GM21423 (cell line): ENCODE measurements at regions not wholly inside any gene's neighbourhood (a gene's known extent, or its start where the extent isn't known, plus 50 kb on each side); places are given as distances from the start of the nearest gene placed in this dataset.

Experiments used
- ATAC-seq: cut with Tn5 transposase; IDR thresholded peaks from one replicate; pipeline ENCODE4 v1.9.1; 2021; ENCODE audit warnings: mild to moderate bottlenecking, moderate library complexity; ENCODE audit not compliant: unreplicated experiment

GRCh38 chr9:1461812-1462211 is 411.7 kb downstream of the DMRT2 start:
- ATAC-seq: no peak

DNA sequence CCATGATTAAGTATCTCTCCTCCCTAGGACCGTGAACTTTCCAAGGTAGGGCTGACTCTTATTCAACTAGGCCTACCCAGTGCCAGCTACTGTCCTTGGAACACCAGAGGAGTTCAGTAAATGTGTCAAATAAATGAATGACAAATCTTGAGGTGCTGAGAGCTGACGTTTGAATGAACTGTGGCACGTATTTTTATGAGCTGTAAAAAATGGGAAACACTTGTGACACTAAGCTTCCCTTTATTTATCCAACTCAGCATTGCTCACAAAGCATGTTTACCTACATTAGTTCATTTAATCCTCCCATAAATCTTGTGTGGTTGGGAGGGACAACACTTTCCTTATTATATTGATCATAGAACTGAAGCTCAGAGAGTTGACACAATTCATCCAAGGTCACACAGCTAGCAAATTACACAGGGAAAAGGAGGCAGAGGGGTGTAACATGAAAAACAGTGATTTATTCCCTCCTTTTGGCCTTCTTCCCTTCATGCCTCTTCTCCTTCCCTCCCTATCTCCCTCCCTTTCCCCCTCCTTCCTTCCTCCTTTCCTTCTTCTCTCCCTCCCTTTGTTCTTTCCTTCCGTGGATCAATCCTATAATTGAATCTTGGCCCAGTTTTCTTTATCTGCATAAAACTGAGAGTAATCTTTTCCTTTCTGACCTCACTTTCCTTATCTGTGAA is 412.6 kb downstream of the DMRT2 start:
- ATAC-seq: no peak

DNA sequence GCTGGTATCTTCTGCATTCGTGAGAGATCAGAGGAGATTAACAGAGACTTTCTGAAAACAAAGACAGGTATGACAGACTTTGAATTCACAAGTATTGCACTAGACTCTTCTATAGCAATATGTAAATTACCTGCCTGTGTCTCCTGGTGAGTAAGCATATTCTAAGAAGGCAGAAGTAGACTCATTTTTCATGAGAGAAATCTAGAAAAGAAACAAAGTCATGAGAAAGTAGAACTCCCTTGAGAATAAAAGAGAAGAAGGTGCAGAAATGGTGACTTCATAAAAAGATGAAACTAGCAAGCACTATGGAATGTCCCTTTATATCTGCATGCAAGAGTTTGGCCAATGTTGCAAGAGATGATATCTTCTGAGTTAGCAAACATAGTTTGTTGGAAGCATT is 419.8 kb downstream of the DMRT2 start:
- ATAC-seq: peak; percentile 91

- ATAC-seq: no peak
These were observed 423.9 kb downstream of the DMRT2 start for GRCh38 chr9:1473956-1474634.

DNA sequence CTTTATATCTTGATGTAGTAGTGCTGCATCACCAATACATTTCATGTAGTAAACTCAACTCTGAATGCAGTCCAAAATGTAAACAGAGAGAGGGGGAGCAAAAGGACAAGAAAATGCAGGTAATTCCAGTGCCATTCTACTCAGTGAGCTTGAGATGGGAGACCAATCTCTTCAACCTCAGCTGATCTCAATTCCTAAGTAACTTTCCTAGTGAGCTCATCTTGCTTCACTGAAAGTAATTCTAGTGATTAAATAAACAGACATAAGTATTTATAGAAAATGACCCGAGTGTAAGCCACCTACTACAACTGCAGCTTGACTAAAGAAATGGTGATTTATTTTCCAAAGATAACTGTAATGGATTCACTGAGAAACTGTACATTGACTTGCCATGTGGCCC is 424.5 kb downstream of the DMRT2 start:
- ATAC-seq: no peak

DNA sequence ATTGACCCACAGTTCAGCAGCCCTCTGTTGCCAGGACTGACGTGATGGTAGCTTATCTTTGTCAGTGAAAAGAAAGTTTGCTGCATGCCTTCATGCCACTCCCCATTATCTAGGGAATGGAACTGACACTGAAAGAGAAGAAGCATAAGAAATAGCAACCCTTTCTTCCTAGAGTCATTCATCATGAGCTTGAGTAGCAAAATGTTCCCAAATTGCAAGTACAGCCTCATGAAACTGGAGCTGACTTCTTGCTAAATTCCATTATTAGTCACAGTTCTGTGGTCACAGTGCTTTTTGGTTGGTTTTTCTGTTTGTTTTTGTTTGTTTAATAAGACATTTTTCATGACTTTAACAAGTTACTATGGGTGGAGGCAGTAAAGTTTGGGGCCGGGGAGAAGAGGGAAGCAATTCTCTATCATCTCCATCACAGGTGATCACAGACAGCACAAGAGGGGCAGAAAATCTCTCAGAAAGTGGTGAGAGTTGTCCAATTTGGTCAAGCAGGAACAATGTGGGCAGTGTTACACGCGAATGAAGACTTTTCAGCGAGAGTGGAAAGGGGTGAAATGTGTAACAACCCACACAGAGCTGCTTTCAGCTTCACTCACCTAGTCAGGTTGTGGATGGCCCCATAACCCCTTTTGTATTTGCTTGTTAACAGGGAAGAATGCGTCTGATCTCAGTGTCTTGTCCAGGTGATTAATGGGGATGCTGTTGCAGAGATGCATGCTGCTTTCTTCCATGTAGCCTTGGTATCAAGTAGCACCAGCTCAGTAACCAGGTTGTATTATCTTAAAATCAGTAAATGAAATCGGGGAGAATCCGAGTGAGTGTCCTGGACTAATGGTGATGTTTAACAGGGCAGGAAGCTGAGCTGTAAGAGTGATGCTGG is 440.4 kb downstream of the DMRT2 start:
- ATAC-seq: peak; percentile 57

- no peak for ATAC-seq
These were observed 442.0 kb downstream of the DMRT2 start for GRCh38 chr9:1492156-1492555.

DNA sequence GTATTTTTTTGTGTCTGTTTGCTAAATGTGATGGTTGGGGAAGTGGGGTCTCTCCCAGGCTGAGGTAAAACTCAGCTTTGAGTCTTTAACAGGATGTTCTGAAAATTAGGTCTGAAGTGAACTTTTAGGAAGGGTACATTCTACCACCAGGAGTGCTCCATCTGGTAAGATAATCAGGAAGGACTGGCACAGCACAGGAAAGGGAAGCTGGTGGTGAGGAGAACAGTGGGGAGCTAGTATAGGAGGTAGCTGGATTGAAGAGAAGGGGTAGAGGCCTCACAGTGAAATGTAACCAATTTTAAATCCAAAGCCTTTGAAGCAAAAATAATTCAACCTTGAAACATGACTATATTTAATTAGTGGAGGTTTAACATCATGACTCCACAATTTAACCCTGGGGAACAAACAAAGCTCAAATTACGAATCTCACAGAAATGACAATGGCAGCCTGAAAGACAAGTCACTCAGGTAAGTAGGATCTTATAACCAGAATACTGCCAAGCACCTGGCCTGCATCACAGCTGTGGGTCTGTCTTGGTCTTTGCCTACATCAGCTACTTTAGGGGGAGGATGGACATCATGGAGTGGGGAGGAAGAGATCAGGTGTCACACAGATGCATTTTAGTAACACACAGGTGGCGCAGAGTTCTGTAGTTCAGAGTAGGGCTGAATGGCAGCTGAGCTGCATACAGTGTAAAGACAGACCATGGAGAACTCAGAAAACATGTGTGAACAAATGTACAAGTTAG is 445.3 kb downstream of the DMRT2 start:
- ATAC-seq: no peak

DNA sequence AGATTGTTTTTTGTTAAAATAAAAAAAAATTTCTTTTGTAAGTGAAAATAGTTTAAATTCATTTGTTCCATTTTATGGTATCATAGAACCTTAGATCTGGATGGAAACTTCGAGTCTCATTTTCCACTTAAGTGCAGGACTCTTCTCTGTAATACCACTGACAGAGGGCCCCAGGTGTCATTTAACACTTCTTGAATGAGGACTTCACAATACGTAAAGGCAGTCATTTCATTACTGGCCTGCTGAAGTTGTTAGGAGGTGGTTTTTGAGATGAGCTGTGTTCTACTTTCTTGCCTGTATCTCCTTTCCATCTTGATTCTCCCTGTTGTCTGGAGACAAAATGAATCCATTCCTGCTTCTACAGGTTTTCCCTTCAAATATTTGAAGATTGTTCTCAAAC is 455.3 kb downstream of the DMRT2 start:
- no peak for ATAC-seq

DNA sequence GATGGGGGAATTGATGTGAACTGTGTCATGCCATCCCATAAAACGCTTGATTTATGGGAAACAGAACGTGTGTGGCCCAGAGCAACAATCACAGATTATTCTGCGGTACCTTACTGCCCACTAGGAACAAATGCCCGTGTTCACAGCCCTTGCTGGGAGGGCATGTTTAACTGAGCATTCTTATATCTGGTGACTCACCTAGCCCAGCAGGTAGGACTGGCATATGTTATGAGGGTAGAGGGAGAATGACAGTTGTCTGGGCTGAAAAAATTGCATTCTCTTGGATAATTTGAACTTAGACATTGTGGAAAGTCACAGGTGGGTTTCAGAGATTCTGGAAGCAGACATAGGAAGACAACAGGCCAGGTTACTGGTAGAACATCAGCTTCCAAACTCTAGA is 460.6 kb downstream of the DMRT2 start:
- no peak for ATAC-seq

DNA sequence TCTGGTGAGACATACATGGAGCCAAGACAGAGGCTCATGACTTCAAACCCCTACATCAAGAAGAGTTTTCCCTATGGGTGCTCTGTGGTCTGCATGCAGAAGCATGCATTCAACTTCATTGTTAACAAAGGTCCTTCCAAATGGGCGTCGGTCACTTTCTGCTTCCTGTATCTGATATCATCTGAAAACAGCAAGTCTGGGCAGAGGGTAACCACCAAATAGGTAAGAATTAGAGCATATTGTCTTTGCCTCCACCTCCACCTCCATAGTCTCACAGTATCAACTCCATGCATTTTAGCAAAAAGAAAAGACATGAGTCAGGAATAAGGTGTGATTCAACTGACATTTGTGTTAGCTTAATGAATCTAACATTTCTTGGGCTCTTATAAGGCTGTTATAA is 462.9 kb downstream of the DMRT2 start:
- ATAC-seq: no peak

GRCh38 chr9:1514250-1514649 is 464.1 kb downstream of the DMRT2 start:
- no peak for ATAC-seq

DNA sequence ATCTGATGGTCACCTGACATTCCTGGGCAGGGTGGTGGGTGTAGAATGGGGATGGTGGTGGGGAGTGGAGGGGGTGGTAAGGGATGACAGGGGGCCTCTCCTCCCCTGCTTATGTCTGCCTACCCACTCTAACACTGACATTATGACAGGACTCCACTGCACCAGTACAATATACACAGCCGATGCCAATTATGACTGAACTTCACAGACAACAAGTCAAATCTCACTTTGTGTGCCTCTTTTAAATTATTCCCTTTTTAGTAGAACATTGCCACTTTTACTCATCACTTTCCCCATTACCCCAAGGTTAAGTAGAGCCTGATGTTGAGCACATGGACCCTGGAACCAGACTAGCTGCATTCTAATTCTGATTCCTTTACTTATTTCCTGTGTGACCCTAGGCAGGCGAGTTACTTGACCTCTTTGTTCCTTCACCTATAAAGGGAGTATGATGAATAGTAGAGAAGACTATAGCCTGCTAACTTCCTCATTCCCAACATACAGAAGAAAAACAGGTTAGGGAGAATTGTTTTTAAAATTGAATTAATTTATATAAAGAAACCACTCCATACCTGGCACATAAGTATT is 464.7 kb downstream of the DMRT2 start:
- no peak for ATAC-seq

- ATAC-seq: no peak
These were observed 465.4 kb downstream of the DMRT2 start for GRCh38 chr9:1515557-1515956.

GRCh38 chr9:1521547-1521946 is 471.4 kb downstream of the DMRT2 start:
- no peak for ATAC-seq

DNA sequence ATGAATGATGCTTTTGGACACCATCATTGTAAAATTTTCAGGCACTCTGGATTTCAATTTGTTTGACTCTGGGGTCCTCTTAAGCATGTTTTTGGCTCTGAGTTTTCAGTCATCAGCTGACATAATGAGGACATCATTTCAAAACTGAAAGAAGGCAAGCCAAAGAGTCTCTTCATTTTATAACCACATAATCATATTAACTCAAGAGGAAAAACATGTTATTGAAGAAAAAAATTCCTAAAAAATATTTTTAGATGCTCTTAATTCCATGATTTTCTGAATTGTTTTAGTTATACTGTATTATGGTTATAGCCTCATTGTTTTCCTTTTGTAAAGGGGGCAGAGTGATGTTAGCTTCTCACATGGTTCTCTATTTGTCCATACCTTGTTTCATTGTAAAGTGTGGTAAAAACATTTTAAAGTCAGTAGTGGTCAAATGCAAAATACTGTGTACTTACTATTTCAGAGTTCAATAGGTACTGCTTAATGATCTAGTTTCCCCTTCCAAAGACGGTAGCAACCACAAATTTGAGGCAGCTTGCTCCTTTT is 472.1 kb downstream of the DMRT2 start:
- ATAC-seq: peak; percentile 74

GRCh38 chr9:1528456-1528855 is 478.3 kb downstream of the DMRT2 start:
- ATAC-seq: no peak

- no peak for ATAC-seq
These were observed 480.5 kb downstream of the DMRT2 start for GRCh38 chr9:1530696-1531095.

- ATAC-seq: no peak
These were observed 481.3 kb downstream of the DMRT2 start for GRCh38 chr9:1531424-1531823.

DNA sequence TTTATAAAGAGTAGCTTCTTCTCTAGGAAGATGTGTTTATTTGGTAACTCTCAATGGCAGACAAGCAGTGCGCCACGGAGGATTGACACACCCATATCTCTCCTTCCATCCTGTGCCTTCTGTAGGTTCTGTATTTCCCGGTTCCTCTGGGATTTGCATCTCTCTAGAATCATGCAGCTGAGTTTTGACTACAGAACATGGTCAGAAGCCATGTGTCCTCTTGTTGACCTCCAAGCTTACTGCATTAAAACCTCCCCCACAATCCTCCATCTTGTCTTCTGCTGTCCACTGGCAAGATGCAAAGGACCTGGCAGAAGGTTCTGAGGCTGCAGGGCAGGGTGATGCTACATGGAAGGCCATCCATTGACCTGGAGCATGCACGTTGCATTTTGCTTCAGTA is 482.0 kb downstream of the DMRT2 start:
- ATAC-seq: no peak
